RCC 7860 (cell line): ENCODE measurements at regions not wholly inside any gene's neighbourhood (a gene's known extent, or its start where the extent isn't known, plus 50 kb on each side); places are given as distances from the start of the nearest gene placed in this dataset.
"Not testable (repeated sequence)": the region's sequence is repeated elsewhere in the genome, so short reads cannot be mapped to it uniquely, and the experiment has no call there.

Experiments
- DNase-seq: peaks from one replicate; pipeline ENCODE4 v3.0.0-alpha.2; 2015; ENCODE audit warnings: low spot score
- FAIRE-seq: peaks from 2 replicates; lab custom pipeline; 2012; peaks lifted over from hg19 to GRCh38; lab: Jason Lieb, UNC

DNA sequence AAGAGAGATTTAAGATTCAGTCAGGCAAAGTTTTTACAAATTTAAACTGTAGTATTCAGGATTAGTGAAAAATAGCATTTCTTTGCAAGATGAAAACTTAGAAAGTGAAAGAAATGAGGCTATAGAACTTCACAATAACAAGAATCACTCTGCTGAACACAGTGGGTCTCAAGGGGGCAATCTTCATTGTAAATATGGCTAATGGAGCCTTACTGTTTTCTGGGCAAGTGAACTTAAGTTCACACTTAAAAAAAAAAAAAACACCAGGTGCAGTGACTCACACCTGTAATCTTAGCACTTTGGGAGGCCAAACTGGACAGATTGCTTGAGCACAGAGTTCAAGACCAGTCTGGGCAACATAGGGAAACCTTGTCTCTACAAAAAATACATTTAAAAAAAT is 175.9 kb upstream of the SNX2 start:
- FAIRE-seq (no peak), DNase-seq (no peak)

DNA sequence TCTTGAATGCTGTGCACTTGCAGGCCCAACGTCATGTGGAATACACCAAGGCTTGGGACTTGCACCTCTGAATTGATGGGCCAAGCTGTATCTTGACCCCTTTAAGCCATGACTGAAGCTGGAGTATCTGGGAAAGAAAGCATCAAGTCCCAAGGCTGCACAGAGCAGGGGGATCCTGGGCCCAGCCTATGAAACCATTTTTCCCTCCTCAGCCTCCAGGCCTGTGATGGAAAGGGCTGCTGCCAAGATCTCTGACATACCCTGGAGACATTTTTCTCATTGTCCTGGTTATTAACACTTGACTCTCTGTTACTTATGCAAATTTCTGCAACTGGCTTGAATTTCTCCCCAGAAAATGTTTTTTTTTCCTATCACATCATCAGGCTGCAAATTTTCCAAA is 174.0 kb upstream of the SNX2 start:
- DNase-seq (no peak), FAIRE-seq (no peak)

DNA sequence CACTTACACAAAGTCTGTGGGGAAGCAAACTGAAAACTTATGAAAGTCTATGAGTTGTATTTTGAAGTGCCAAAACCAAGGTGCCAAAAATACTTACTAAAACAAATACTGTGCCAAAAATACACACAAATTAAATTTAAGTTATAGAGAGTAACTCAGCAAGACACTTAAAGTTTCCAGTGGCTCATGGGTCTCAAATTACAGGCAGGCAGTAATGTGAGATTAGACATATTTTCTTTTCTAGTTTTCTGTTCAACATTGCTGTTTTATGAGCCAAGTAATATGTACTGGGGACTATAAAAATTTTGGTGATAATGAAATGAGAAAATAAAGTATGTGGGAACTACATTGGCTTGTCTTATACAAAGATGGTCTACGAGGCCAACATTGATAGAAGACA is 172.2 kb upstream of the SNX2 start:
- no peak for DNase-seq

DNA sequence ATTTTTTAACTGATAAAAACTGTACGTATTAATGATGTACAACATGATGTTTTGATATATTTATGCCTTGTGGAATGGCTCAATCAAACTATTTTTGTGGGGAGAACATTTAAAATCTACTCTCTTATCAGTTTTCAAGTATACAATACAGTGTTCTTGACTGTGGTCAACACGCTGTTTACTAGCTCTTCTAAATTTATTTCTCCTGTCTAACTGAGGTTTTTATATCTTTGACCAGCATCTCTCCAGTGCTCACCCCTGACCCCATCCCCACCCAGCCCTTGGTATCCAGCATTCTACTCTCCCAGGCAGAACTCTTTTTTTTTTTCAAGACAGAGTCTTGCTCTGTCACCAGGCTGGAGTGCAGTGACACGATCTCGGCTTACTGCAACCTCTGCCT is 169.6 kb upstream of the SNX2 start:
- FAIRE-seq, result no peak
- DNase-seq, result no peak

More for the DNA sequence above, 172.2 kb upstream of the SNX2 start:
- FAIRE-seq, result no peak

DNA sequence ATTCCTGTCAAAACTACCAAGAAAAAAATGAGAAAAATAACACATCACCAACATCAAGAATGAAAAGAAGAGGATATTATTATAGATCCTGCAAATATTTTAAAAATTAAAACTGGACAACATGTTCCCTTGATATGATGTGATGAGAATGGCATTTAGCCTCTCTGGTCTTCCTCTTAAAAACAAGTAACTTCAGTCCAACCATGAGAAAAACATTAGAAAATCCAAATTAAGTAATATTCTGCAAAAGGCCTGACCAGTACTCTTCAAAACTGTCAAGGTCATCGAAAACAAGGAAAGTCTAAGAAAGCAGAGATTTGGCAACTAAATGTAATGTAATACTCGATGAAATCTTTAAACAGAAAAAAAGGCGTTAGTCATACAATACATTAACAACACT is 167.1 kb upstream of the SNX2 start:
- no peak for DNase-seq

DNA sequence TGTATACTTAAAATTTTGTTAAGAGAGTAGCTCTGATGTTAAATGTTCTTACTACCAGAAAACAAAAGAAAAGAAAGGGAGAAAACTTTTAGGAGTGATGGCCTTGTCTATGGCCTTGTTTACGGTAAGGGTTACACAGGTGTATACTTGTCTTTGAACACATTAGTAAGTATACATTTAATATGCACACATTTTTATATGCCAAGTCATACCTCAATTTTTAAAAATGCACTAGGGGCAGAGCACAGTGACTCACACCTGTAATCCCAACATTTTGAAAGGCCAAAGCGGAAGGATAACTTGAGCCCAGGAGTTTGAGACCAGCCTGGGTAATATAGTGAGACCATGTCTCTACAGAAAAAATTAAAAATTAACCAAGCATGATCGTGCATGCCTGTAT is 166.7 kb upstream of the SNX2 start:
- DNase-seq (no peak), FAIRE-seq (no peak)

More for the DNA sequence above, 167.1 kb upstream of the SNX2 start:
- no peak for FAIRE-seq

DNA sequence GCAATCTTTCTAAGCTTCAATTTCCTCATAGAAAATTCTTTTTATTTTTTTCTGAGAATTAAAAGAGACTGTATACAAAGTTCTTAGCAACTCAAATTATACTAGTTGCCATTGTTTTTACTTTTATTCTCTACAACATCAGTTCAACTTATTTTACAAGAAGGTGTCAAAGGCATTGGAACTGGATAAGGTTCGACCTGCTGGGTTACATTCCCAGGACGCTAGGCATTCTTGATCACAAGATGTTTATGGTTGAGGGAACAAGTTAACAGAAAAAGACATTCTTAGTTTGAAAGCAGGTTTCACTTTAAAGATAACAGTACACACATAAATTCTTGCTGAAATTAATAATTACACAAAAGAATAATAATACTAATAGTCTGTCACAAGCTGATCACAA is 163.5 kb upstream of the SNX2 start:
- DNase-seq (no peak), FAIRE-seq (no peak)

DNA sequence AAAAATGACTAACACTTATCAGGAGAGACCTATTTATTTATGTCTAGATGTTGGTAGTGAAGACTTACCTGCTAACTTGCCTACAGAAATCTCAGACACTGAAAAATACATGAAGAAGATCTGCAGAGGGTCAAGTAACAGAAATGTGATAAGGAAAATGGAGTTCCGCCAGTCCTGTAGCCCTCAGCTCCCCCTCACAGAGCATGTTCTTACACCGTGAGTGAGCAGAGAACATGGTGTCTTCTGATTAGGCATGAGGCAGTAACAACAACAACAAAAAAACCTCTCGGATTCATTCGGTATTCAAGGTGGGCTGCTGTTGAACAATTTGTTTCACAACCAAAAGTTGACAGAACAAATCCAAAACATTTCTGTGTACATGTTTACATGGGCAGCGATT is 162.0 kb upstream of the SNX2 start:
- DNase-seq (no peak), FAIRE-seq (no peak)

DNA sequence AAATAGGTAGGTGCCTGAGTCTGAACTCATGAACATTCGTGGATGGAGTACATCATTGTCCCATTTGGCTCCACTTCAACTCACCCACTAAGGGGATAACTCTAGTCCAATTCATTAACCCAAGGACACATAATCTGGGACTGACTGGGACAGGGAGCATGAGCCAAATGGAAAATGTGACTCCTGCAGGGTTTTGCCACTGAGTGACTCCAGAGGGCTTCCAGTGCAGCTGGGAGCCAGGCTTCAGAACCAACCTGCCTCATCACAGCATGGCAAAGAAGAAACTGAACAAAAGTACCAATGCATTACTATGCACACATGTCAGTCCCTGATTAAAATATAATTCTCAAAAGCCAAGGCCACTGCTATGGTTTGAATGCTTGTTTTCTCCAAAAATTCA is 159.7 kb upstream of the SNX2 start:
- no peak for DNase-seq
- no peak for FAIRE-seq

DNA sequence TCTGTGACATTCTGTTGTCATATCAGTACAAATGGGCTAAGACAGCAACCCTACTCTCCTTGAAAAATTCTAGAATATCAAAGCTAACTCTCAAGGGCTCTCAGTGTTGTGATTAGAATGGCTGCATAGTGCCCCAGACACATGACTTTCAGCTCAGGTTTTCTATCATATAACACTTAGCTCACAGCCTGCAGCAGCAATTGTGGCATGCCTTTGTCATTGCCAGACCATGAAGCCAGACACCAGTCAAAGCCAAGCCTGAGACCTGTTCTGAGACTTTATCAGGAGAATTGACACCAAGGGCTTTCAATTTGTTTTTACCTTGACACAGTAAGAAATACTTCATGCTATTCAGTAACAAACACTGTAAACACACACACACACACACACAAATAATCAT is 159.0 kb upstream of the SNX2 start:
- FAIRE-seq (no peak), DNase-seq (no peak)

DNA sequence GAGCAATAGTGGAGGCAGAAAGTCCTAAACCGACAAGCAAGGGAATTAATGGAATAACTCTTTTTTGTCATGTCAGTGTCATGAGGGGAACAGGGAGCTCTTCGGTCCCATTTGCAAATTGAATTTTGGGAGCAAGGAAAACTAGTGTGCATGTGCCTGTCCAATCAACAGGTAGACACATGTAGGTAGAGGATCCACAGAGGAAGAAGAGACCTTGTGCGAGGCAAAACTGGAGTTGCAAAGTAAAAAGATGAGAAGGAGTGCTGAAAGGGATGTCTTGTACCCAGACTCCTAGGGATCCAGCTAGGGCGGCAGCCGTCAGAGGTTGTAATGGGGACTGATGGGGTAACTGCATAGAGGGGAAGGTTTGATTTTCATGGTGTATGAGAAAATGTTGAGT is 156.8 kb upstream of the SNX2 start:
- FAIRE-seq, DNase-seq: not testable (repeated sequence)

DNA sequence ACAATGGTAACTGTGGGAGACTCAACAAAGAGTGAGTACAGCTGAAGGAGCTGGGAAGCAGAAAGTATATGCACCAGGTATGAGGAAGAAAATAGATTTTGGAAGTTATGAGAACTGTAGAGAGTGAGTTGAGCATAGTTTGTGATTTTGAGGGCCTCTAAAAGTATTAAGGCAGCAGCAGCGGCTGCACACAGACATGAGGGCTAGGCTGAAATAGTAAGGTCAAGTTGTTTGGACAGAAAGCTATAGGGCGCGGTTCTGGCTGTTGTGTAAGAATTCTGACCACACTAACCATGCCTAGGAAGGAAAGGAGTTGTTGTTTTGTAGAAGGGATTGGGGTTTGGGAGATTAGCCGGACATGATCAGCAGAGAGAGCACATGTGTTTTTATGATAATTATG is 154.1 kb upstream of the SNX2 start:
- DNase-seq, FAIRE-seq: not testable (repeated sequence)

DNA sequence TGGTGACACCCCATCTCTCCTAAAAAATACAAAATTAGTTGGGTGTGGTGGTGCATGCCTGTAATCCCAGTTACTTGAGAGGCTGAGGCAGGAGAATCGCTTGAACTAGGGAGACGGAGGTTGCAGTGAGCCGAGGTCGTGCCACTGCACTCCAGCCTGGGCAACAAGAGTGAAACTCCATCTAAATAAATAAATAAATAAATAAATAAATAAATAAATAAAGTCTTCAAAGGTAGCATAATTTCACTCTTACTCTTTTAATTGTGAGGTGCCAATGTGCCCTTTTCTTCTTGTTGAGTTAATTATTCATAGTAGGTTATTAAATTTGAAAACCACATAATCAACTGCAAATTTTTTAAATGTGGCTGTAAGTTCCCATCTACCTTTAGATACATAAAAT is 146.2 kb upstream of the SNX2 start:
- not testable (repeated sequence) for FAIRE-seq, DNase-seq

DNA sequence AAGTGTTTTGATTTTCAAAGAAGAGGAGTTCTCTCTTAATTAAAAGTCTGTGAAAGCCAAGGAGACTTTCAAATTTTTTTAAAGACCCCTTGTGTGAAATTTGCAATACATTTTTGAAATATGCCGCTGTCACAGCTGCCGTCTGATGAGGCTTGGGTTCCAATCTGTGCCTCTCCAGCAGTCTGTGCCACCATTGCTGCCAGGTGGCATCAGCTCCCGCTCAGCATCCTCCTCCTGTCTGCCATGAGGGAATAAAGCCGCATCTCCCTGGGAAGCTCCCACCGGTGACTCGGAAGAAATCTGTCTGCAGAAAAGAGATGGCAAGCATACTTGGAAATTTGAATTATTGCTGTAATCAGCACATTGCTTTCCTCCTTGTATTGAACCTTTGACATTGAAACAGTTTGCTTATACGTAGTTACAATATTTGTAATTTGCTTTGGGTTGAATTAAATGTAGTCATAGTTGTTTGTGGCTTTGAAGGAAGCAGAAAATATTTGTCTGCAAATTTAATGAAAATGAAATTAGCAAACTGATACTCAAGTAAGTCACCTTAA is 145.7 kb upstream of the SNX2 start:
- FAIRE-seq (no peak), DNase-seq (no peak)

DNA sequence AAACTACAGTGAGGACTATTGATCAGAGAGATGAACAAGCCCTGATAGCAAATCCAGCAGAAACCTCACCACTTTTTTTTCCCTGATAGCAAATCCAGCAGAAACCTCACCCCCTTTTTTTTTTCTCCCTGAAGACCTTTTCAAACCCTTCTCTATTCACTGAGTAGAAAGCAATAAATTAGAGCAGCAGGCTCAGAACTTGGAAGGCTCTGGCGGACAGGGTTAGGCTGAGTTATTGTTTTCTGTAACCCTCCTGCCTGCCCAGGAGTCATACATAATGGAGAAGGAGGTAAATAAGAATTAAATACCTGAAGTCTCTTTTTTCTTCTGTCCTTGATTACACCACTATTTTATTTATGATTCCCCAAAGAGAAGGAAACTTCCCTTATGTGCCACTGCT is 136.3 kb upstream of the SNX2 start:
- DNase-seq, result no peak
- FAIRE-seq, result no peak

DNA sequence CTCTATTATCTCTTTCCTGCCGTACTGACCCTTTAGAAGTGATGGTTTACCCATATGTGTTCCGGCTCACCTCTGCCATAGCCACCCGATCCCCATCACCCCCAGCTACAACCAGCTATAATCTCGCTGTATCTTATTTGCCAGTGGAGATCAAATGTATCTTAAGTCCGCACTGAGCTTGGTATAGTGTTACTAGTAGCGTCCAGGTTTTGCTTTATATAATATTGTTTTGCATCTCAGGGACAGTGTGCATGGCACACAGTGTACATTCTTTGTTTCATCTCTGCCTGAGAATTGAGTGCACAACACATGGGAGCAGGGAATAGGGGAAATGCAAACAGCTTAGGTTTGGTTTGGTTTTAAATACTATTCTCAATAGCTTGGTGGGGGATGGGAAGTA is 135.8 kb upstream of the SNX2 start:
- peak; percentile 2 for DNase-seq

DNA sequence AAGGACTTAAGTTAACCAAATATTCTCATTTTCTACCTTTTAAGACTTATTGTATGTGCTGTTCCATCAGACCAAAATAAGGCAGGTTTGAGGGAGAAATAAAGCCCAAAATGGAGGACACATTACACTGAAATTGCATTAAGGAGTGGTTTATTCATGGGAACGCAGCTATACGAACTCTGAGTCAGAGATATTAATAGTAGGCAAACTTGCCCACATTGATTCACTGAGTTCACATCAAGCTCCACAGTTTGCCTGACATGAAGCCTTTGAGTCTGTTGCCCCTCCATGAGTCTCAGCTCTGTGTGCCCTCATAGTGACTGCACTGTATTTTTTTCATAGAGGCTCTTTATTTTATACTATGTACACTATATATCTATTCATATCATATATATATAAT is 135.0 kb upstream of the SNX2 start:
- FAIRE-seq (no peak), DNase-seq (peak; percentile 1)

More for the DNA sequence above, 135.8 kb upstream of the SNX2 start:
- no peak for FAIRE-seq

DNA sequence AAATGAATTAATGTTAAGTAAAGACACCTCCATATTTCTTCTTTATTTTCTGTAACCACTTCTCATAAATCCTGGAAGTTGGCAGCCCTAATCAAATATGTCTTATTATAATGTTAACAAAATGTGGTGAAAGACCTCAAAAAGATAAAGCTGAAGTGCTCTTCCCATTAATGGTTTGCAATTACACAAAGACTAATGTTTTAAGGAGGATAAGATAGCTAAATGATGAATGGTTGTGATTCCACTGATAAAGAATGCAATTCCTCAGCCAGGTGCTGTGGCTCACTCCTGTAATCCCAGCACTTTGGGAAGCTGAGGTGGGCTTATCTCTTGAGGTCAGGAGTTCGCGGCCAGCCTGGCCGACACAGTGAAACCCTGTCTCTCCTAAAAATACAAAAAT is 125.8 kb upstream of the SNX2 start:
- DNase-seq (no peak), FAIRE-seq (no peak)

DNA sequence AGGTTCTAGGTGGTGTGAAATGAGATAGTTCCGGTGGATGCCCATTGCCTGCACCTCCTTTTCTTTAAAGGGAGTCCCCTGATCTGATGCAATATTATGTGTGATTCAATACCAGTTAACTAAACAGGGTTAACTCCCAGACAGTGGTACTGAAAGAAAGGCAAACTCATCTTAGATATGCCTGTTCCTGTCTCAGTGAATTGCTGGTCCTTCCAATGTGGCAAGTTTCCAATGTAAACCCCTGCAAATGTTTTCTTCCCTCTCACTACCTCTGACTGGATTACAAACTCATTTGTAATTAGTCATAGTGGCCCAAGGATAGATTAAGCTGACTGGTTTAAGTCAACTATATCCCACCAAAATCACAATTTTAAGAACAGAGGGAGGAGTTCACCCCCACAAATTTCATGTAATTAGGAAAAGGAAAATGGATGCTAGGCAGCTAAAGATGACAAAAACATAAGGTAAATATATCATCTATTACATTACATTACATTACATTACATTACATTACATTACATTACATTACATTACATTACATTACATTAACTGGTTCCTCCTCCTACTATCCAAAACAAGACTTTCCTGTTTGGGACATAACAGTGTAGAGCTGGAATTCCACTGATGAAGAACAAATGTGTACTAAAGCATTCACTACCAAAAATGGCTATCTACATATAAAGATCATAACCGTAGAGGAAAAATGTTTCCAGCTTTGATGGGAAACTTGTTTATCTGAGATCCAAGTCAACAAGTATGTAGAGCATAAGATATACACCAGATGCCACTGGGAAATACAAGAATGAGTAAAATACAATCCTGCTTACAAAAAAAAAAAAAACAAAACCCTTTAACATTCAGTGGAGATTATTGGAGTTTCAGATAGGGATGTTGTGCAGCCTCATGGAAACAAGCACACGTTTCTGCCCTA is 121.5 kb upstream of the SNX2 start:
- FAIRE-seq, result no peak
- DNase-seq, result no peak

DNA sequence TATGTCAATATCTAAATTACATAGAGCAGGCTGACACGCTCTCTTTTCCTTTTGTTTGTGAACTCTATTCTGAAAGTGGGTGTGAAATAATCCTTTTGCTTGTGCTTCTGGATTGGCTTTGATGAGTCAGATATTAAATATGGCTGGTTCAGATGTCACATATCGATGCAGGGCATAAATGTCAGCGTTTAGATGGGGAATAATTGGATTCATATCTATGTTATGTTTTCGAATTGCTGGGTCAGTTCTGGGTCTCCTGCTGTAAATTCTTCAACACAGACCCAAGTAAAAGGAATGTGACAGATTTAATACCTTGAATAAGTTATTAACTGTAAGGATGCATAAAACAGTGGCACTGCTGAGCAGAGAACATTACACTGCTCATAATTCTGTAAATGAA is 118.7 kb upstream of the SNX2 start:
- FAIRE-seq (no peak), DNase-seq (no peak)

DNA sequence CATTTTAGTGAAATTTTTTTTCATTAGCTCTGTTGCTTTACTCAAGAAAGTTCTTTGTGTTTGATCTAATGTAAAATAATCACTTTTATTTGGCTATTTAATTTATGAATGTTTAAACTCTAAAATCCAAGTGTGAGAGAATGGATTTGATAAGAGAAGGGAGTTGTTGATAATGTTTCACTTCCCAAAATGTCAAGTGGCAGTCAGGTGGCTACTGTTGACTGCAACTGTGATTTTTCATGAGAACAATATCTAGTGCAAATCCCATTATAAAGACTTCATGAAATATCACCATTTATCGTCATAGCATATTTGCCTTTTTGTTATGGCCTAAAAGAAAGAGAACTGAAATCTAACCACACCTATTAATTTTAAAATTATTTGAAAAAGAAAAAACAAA is 118.3 kb upstream of the SNX2 start:
- no peak for DNase-seq
- FAIRE-seq, result no peak

DNA sequence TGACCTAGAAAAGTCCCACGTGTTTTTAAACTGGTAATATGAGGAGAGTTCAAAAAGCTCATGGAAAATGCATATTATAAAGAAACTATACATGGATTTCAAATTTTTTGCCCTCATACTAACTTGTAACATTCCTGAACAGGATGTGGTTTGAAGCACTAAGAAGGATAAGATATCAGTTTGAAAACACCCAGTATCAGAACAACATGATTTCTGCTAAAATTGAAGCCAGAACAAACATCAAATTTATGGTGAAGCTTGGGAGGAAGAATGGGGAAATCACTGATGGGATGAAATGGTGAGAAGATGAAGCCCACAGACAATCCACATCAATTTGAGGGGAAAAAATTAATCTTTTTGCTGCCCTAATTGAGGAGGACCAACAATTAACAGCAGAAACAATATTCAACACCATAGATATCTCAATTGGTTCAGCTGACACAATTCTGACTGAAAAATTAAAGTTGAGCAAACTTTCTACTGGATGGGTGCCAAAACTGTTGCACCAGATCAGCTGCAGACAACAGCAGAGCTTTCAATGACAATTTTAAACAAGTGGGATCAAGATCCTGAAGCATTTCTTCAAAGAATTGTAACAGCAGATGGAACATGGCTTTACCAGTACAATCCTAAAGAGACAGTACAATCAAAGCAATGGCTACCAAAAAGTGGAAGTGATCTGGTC is 113.2 kb upstream of the SNX2 start:
- FAIRE-seq, result no peak
- DNase-seq, result no peak
